D721Med (cell line): ENCODE measurements at regions not wholly inside any gene's neighbourhood (a gene's known extent, or its start where the extent isn't known, plus 50 kb on each side); places are given as distances from the start of the nearest gene placed in this dataset.

ENCODE experiments used
- DNase-seq: peaks from one replicate; pipeline ENCODE4 v3.0.0; 2011; ENCODE audit warnings: low spot score; ENCODE audit not compliant: insufficient read length
- FAIRE-seq: peaks from 2 replicates; lab custom pipeline; 2011; peaks lifted over from hg19 to GRCh38; lab: Jason Lieb, UNC
- TF ChIP-seq, protein P1 (sequence below): IDR thresholded peaks from 2 replicates; pipeline ENCODE4 v1.5.1; 2012; ENCODE audit warnings: mild to moderate bottlenecking, control low read depth; ENCODE audit not compliant: insufficient read depth; ENCODE audit errors: missing control alignments

DNA sequence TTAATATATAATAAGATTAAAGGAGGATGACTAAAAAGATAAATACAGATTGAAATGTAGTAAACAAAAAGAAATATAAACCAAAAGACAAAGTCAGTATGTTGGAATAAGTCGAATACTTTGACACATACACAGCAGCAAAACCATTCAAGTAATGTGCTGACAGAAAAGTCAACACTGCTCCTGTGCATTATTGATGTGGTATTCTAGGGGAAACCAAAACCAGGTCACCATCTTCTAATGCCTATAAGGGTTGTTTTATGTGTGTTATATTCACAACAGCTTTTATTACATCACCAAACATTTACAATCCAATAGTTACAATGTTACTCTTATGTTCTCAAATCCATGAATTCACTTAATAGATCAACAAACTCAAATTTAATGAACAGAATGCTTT, 111.8 kb upstream of the DKK2 start:
- TF ChIP-seq, protein P1, sequence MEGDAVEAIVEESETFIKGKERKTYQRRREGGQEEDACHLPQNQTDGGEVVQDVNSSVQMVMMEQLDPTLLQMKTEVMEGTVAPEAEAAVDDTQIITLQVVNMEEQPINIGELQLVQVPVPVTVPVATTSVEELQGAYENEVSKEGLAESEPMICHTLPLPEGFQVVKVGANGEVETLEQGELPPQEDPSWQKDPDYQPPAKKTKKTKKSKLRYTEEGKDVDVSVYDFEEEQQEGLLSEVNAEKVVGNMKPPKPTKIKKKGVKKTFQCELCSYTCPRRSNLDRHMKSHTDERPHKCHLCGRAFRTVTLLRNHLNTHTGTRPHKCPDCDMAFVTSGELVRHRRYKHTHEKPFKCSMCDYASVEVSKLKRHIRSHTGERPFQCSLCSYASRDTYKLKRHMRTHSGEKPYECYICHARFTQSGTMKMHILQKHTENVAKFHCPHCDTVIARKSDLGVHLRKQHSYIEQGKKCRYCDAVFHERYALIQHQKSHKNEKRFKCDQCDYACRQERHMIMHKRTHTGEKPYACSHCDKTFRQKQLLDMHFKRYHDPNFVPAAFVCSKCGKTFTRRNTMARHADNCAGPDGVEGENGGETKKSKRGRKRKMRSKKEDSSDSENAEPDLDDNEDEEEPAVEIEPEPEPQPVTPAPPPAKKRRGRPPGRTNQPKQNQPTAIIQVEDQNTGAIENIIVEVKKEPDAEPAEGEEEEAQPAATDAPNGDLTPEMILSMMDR: no peak
- DNase-seq: no peak
- FAIRE-seq: no peak

DNA sequence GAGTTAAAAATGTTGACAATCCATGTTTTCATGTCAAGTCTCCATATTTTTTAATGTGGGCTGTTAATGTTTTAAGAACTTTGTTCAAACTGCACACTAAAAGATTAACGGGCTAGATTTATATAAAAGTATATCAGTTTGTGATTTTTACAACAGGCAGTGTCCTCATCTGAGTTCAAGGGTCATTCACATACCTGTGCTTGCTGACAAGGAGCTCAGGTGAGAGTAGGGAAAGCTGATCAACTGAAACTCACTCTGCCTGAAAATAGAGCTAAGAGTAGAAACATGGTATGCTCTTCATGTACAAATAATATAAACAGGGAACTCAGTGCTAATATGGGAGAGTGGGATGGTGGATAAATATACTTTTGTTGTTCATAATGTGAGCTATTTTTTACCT, 102.3 kb upstream of the DKK2 start:
- TF ChIP-seq, protein P1: no peak
- FAIRE-seq: no peak

DNA sequence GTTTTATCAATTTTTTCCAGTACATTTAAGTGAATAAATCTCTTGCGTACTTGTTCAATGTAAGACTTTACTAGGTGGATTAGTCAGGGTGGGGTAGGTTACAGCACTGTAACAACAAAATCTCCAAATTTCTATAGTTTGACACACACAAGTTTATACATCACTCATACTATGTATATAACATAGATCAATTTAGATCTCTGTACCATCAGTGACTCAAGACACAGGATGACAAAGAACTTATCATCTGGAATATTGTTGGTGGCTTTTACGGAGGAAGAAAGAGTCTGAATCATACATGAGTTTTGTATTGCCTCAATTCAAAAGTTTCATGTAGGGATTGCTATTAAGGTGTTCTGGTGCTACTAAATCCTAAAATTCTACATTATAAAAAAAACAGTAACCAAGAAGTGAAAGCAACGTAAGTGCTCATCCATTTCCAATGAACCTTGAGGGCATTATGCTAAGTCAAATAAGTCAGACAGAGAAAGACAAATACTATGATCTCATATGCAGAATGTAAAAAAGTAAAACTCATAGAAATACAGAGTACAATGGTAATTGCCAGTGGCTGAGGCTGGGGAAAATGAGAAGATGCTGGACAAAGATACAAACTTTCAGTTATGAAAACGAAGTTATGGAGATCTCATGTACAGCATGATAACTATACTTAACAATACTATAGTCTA, 98.0 kb upstream of the DKK2 start:
- TF ChIP-seq, protein P1: no peak
- DNase-seq (no peak), FAIRE-seq (no peak)

More for the DNA sequence above, 102.3 kb upstream of the DKK2 start:
- no peak for DNase-seq

DNA sequence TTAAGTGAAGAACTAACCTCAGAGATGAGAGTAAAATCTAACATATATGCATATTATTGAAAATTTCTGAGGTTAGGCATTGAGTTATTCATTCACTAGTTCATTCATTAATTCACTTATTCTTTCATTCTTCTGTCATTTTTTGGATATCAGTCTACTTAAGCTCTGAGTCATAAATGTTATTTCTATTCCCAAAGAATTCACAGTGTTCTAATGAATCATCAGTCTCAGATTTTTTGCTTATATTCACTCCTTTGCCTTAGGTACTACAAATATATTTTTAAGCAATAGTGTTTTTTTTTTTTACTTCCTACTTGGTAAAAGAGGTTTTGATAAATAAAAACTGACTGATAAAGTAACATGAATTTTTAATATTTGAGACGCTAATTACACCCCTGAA, 95.2 kb upstream of the DKK2 start:
- TF ChIP-seq, protein P1: no peak
- DNase-seq (no peak), FAIRE-seq (no peak)

DNA sequence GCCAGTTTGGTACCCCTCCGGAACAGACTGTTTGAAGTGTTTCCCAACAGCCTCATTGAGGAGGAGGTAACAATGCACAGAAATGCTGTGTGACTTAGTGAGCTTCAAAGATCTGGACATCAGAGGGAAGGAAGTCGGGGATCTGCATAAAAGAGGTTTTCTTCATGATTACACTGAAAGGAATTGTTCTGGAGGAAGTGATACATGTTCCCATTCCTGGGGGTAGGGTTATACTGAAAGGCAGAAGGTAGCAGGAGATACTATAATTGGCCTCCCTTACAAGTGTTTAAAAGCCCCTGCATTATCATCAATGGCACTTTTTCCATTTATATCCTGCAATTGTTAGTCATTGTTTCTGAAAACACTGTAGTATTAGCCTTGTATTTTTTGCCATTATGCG, 94.0 kb upstream of the DKK2 start:
- TF ChIP-seq, protein P1: no peak
- no peak for FAIRE-seq
- no peak for DNase-seq

DNA sequence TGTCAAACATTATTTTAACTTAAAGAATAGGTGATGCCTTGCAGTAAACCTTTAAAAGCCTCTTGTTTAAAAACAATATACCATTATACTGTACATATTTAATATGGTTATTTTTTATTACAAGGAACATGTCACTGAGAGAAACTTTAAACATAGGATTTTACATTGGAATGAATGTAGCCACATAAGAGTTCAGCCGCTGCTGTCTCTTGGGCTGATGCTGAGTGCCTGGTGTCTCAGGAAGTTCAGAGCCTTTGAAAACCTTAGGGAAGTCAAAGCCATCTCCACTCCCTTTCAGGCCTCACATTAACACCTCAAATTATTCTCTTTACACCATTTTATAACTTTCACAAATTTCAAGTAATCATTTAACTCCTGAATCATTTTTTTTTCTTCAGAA, 93.5 kb upstream of the DKK2 start:
- TF ChIP-seq, protein P1: no peak
- FAIRE-seq: no peak
- DNase-seq: no peak

DNA sequence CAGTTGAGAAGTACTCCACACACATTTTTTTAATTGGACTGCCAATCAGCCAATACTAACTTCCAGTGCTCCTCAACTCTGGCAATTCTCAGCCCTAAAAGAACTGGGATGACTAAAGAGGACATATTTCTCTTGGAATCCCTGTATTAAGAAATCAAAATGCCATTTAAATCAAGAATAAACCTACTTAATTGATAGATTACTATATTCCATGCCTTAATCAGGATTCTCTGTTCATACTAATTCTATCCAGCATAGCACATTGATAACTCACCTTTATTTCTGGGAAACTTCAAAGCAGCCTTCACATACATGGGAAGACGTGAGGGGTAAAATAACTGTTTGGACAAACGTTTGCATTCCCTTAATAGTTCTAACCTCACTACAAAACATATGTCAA, 93.0 kb upstream of the DKK2 start:
- DNase-seq (no peak), FAIRE-seq (no peak)
- TF ChIP-seq, protein P1: no peak
